ENCODE measurements at regions not wholly inside any gene's neighbourhood (a gene's known extent, or its start where the extent isn't known, plus 50 kb on each side); places are given as distances from the start of the nearest gene placed in this dataset.

DNA sequence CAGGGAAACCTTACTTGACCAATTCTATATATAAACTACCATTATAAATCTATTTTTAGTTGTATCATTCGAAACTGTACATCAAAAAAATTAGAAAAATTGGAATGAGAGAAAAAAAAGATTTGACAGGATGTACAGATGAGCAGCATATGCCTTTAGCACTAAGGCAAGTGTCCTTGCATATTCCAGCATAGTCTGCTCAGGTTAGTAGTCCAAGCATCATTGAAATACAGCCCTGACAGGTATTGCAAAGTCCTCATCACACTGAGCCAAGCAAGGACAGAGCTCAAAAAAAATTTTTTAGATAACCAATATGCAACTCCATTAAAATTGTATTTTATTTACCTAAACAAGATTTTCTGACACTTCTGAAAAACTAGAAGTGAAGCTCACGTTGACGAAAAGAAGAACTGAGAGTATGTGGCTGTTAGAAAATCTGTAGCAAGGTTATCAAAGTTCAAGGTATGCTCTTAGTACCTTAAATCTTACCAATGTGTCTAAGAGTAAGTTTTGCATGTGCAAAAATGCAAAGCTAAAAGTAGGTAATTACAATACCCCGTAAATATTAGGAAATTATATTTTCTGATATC, 465.6 kb upstream of the ADGRL4 start:
- H3K36me3 ChIP-seq (ENCODE audit: control insufficient read depth in 3 of 3, insufficient read depth in 3 of 3, low read length in 3 of 3), result no peaks in the 10 kb centered on the region
- no peaks in the 10 kb centered on the region for H3K9me3 ChIP-seq (ENCODE audit: control insufficient read depth in 3 of 3, low read length in 3 of 3)
- no peak overlapping the region for H3K9ac ChIP-seq (ENCODE audit: low read depth in 1 of 3, low read length in 3 of 3)
- no peaks in the 10 kb centered on the region for H3K4me1 ChIP-seq (ENCODE audit: control insufficient read depth in 3 of 3, insufficient read depth in 3 of 3, low read length in 3 of 3)
- H3K27ac ChIP-seq (ENCODE audit: low read depth, low read length), result no peak overlapping the region
- no peaks in the 10 kb centered on the region for H3K27me3 ChIP-seq (ENCODE audit: control insufficient read depth in 3 of 3, insufficient read depth in 3 of 3, low read length in 3 of 3)
- H3K4me3 ChIP-seq (ENCODE audit: low read length in 3 of 3), result no peak overlapping the region

DNA sequence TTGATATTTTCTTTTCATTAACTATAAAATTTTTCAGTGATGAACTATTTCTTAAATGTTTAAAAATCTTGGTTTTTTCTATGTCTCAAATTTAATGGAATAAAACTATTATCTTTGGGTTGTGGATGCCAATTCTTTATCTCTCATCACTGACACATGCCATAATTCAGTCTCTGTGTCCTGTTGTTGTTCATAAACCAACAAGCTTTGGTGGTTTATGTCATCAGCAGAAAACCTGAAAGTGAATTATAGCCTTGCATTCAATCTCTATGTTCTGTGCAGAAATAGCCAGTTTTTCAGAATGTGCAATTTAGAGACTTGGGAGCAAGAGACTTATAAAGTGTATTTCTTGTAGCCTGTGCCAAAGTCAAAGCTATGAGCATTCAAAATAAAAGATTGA, 462.6 kb upstream of the ADGRL4 start:
- H3K4me3 ChIP-seq (ENCODE audit: low read length in 3 of 3), result no peak overlapping the region
- H3K36me3 ChIP-seq (ENCODE audit: control insufficient read depth in 3 of 3, insufficient read depth in 3 of 3, low read length in 3 of 3), result no peaks in the 10 kb centered on the region
- H3K4me1 ChIP-seq (ENCODE audit: control insufficient read depth in 3 of 3, insufficient read depth in 3 of 3, low read length in 3 of 3), result no peaks in the 10 kb centered on the region
- H3K9ac ChIP-seq (ENCODE audit: low read depth in 1 of 3, low read length in 3 of 3), result no peak overlapping the region
- H3K27me3 ChIP-seq (ENCODE audit: control insufficient read depth in 3 of 3, insufficient read depth in 3 of 3, low read length in 3 of 3), result no peaks in the 10 kb centered on the region
- H3K9me3 ChIP-seq (ENCODE audit: control insufficient read depth in 3 of 3, low read length in 3 of 3), result no peaks in the 10 kb centered on the region
- H3K27ac ChIP-seq (ENCODE audit: low read depth, low read length), result no peak overlapping the region

DNA sequence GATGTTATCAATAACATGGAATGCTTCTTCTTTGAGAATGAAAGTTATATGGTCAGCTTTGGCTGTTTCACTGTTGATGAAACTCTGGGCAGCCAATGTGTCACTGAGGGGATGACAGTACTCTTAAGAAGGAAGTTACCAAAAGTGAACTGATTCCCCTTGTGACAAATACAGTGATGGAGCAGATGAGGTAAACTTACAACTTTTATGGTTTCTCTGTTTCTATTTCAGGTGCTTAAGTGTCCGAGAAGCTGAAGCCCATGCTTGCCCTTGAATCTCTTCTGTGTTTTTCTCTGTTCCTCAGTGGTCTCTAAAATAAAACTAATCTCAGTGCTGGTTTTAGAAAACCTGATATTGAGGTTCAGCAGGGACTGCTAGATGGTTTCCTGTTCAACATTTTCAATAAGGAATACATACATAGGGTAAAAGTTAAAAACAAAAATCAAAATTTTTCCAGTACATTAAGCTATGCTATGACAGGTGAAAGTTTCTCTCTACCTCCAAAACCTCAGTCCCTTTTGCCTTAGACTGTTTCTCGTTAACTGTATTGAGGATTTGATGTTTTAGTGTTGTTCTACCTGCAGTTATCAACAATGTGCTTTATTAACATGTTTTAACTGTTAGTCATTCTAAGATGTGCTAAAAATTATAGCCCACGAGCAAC, 454.4 kb upstream of the ADGRL4 start:
- no peaks in the 10 kb centered on the region for H3K36me3 ChIP-seq (ENCODE audit: control insufficient read depth in 3 of 3, insufficient read depth in 3 of 3, low read length in 3 of 3)
- no peak overlapping the region for H3K4me3 ChIP-seq (ENCODE audit: low read length in 3 of 3)
- H3K9ac ChIP-seq (ENCODE audit: low read depth in 1 of 3, low read length in 3 of 3), result no peak overlapping the region
- H3K27ac ChIP-seq (ENCODE audit: low read depth, low read length), result no peak overlapping the region
- H3K27me3 ChIP-seq (ENCODE audit: control insufficient read depth in 3 of 3, insufficient read depth in 3 of 3, low read length in 3 of 3), result no peaks in the 10 kb centered on the region
- H3K9me3 ChIP-seq (ENCODE audit: control insufficient read depth in 3 of 3, low read length in 3 of 3), result no peaks in the 10 kb centered on the region
- H3K4me1 ChIP-seq (ENCODE audit: control insufficient read depth in 3 of 3, insufficient read depth in 3 of 3, low read length in 3 of 3), result no peaks in the 10 kb centered on the region

DNA sequence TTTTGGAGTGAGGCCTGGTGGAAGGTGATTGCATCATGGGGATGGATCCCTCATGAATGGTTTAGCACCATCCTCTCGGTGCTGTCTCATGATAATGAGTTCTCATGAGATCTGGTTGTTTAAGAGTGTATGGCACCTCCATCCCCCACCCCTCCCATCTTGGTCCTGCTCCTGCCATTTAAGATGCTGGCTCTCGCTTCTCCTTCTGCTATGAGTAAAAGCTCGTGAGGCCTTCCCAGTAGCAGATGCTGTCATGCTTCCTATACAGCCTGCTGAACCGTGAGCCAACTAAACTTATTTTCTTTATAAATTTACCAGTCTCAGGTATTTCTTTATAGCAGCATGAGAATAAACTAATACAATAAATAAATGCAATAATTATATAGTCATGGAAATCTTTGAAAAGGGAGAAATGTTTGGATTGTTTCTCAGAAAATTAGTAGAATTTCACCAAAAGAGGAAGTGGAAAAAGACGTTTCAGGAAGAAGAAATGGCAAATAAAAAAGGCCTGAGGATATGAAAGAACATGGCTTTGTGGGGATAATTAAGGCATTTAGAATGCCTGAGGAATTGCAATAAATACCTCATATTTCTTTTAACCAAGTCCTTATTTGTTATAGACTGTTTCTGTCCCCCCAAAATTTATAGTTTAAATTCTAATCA, 451.2 kb upstream of the ADGRL4 start:
- H3K36me3 ChIP-seq (ENCODE audit: control insufficient read depth in 3 of 3, insufficient read depth in 3 of 3, low read length in 3 of 3), result no peaks in the 10 kb centered on the region
- no peaks in the 10 kb centered on the region for H3K4me1 ChIP-seq (ENCODE audit: control insufficient read depth in 3 of 3, insufficient read depth in 3 of 3, low read length in 3 of 3)
- H3K9ac ChIP-seq (ENCODE audit: low read depth in 1 of 3, low read length in 3 of 3), result no peak overlapping the region
- H3K9me3 ChIP-seq (ENCODE audit: control insufficient read depth in 3 of 3, low read length in 3 of 3), result no peaks in the 10 kb centered on the region
- no peak overlapping the region for H3K27ac ChIP-seq (ENCODE audit: low read depth, low read length)
- H3K4me3 ChIP-seq (ENCODE audit: low read length in 3 of 3), result no peak overlapping the region
- no peaks in the 10 kb centered on the region for H3K27me3 ChIP-seq (ENCODE audit: control insufficient read depth in 3 of 3, insufficient read depth in 3 of 3, low read length in 3 of 3)

DNA sequence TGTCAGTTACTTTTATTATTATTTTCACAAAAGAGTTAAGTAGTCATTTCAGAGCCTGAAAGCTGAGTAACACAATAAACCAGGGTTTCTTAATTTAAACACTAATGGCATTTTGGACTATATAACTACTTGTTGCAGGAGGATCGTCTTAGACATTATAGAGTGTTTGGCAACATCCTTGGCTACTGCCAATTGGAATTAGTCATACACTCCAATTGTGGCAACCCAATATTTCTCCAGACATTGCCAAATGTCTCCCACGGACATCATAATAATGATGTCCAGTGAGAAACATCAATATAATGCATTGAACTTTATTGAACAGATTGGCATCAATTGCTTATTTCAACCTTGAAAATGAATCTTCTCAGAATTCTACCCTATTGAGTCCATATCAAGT, 441.9 kb upstream of the ADGRL4 start:
- H3K27me3 ChIP-seq (ENCODE audit: control insufficient read depth in 3 of 3, insufficient read depth in 3 of 3, low read length in 3 of 3), result no peaks in the 10 kb centered on the region
- no peaks in the 10 kb centered on the region for H3K9me3 ChIP-seq (ENCODE audit: control insufficient read depth in 3 of 3, low read length in 3 of 3)
- H3K27ac ChIP-seq (ENCODE audit: low read depth, low read length), result no peak overlapping the region
- H3K4me1 ChIP-seq (ENCODE audit: control insufficient read depth in 3 of 3, insufficient read depth in 3 of 3, low read length in 3 of 3), result no peaks in the 10 kb centered on the region
- no peaks in the 10 kb centered on the region for H3K36me3 ChIP-seq (ENCODE audit: control insufficient read depth in 3 of 3, insufficient read depth in 3 of 3, low read length in 3 of 3)
- no peak overlapping the region for H3K9ac ChIP-seq (ENCODE audit: low read depth in 1 of 3, low read length in 3 of 3)
- no peak overlapping the region for H3K4me3 ChIP-seq (ENCODE audit: low read length in 3 of 3)

DNA sequence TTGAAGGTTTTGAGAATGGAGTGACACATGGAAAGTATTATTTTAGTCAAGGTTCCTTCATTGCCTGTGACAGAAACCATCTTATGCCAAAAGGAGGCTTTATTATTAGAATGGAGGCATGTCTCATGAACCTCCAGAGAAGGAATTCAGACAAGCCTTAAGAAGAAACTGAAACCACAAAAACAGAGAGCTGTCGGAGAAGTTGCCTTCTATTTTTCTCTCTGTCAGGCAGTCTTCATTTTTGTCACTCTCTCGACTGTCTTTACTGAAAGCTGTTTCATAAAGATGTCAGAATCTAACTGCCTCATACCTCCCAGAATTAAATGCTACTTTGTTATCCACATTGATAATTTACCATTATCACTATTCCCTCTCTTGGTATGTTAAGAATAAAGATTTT, 434.7 kb upstream of the ADGRL4 start:
- Histone ChIP-seq H3K36me3 (ENCODE audit: control insufficient read depth in 3 of 3, insufficient read depth in 3 of 3, low read length in 3 of 3) (no peaks in the 10 kb centered on the region), H3K27ac (ENCODE audit: low read depth, low read length) (no peak overlapping the region), H3K4me3 (ENCODE audit: low read length in 3 of 3) (no peak overlapping the region), H3K9me3 (ENCODE audit: control insufficient read depth in 3 of 3, low read length in 3 of 3) (no peaks in the 10 kb centered on the region), H3K4me1 (ENCODE audit: control insufficient read depth in 3 of 3, insufficient read depth in 3 of 3, low read length in 3 of 3) (no peaks in the 10 kb centered on the region), H3K27me3 (ENCODE audit: control insufficient read depth in 3 of 3, insufficient read depth in 3 of 3, low read length in 3 of 3) (peaks cover 0 to 3% (median 0%) of the 10 kb centered on the region in 3 donors), H3K9ac (ENCODE audit: low read depth in 1 of 3, low read length in 3 of 3) (no peak overlapping the region)

DNA sequence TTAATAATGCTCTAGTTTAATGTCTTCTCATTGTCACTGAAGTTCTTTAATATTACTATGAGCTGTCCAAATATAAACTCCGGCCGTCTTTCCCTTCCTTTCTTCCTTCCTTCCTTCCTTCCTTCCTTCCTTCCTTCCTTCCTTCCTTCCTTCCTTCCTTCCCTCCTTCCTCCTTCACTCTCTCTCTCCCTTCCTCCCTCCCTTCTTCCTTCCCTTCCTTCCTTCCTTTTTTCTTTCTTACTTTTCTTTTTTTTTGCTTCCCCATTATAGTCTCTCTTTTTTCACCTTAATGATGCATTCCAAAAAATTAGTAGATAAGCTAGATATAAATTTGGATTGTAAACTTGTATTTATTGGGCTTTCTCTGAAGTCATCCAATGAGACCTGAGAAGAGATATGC, 431.0 kb upstream of the ADGRL4 start:
- no peaks in the 10 kb centered on the region for H3K9me3 ChIP-seq (ENCODE audit: control insufficient read depth in 3 of 3, low read length in 3 of 3)
- H3K4me3 ChIP-seq (ENCODE audit: low read length in 3 of 3), result no peak overlapping the region
- no peaks in the 10 kb centered on the region for H3K36me3 ChIP-seq (ENCODE audit: control insufficient read depth in 3 of 3, insufficient read depth in 3 of 3, low read length in 3 of 3)
- H3K27ac ChIP-seq (ENCODE audit: low read depth, low read length), result no peak overlapping the region
- H3K27me3 ChIP-seq (ENCODE audit: control insufficient read depth in 3 of 3, insufficient read depth in 3 of 3, low read length in 3 of 3), result peaks cover 0 to 3% (median 0%) of the 10 kb centered on the region in 3 donors
- no peaks in the 10 kb centered on the region for H3K4me1 ChIP-seq (ENCODE audit: control insufficient read depth in 3 of 3, insufficient read depth in 3 of 3, low read length in 3 of 3)
- no peak overlapping the region for H3K9ac ChIP-seq (ENCODE audit: low read depth in 1 of 3, low read length in 3 of 3)

DNA sequence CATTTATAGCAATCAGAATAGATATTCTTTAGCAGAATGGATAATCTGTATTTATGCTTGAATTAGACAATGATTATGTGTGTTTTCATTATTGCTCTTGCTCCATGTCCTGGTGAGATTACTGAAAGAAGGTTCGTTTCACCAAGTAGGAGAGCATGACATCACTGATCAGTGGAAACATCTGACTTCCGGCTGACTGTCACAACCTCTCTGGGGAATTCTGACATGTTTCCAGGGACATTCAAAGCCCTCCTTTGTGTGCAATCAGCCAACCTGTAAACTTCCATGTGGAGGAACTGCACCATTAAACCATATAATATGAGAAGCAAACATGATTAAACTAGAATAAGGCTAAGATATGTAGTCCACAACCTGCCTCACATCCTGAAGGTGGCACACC, 424.8 kb upstream of the ADGRL4 start:
- Histone ChIP-seq H3K27ac (ENCODE audit: low read depth, low read length) (no peak overlapping the region), H3K27me3 (ENCODE audit: control insufficient read depth in 3 of 3, insufficient read depth in 3 of 3, low read length in 3 of 3) (no peaks in the 10 kb centered on the region), H3K36me3 (ENCODE audit: control insufficient read depth in 3 of 3, insufficient read depth in 3 of 3, low read length in 3 of 3) (no peaks in the 10 kb centered on the region)

DNA sequence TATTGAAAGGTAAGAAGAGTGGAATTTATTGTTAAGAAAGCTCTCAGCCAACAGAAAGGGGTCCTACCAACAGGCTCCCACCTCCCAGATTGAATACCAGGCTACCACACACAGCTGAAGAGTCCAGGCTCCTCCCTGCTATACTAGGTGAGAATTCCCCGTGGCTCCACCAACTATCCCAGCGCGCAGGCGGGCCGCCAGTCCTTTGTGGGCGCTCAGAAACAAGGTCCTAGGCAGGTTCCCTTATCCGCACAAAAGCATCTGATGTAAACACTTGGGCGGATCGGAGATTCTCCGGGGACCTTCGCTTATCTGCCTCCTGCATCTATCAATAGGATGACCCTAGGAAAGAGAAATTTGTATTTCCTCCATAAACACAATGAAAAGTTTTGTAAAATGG, 423.9 kb upstream of the ADGRL4 start:
- H3K9ac ChIP-seq (ENCODE audit: low read depth in 1 of 3, low read length in 3 of 3), result no peak overlapping the region
- no peaks in the 10 kb centered on the region for H3K4me1 ChIP-seq (ENCODE audit: control insufficient read depth in 3 of 3, insufficient read depth in 3 of 3, low read length in 3 of 3)
- no peak overlapping the region for H3K27ac ChIP-seq (ENCODE audit: low read depth, low read length)
- H3K9me3 ChIP-seq (ENCODE audit: control insufficient read depth in 3 of 3, low read length in 3 of 3), result no peaks in the 10 kb centered on the region
- no peak overlapping the region for H3K4me3 ChIP-seq (ENCODE audit: low read length in 3 of 3)
- no peaks in the 10 kb centered on the region for H3K27me3 ChIP-seq (ENCODE audit: control insufficient read depth in 3 of 3, insufficient read depth in 3 of 3, low read length in 3 of 3)
- H3K36me3 ChIP-seq (ENCODE audit: control insufficient read depth in 3 of 3, insufficient read depth in 3 of 3, low read length in 3 of 3), result no peaks in the 10 kb centered on the region

More for the DNA sequence above, 424.8 kb upstream of the ADGRL4 start:
- H3K9ac ChIP-seq (ENCODE audit: low read depth in 1 of 3, low read length in 3 of 3), result no peak overlapping the region
- no peaks in the 10 kb centered on the region for H3K9me3 ChIP-seq (ENCODE audit: control insufficient read depth in 3 of 3, low read length in 3 of 3)
- no peaks in the 10 kb centered on the region for H3K4me1 ChIP-seq (ENCODE audit: control insufficient read depth in 3 of 3, insufficient read depth in 3 of 3, low read length in 3 of 3)
- H3K4me3 ChIP-seq (ENCODE audit: low read length in 3 of 3), result no peak overlapping the region

DNA sequence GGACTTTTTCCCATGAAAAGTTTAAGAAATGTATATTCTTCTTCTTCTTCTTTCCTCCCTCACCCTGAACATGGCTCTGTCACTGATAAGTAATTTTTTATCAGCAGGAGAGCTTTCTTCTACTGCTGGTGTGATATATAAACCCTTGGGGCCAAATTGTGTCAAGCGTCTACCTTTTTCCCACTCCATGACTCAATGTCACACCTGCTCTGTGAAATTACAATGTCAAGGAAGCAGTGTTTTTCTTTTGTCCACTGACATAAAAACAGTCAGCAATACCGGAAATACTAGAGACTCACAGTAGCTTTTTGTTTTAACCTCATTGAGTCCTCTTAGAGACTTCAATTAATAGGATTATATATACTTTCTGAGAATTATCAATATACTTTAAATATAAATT, 416.2 kb upstream of the ADGRL4 start:
- no peak overlapping the region for H3K27ac ChIP-seq (ENCODE audit: low read depth, low read length)
- no peak overlapping the region for H3K4me3 ChIP-seq (ENCODE audit: low read length in 3 of 3)
- H3K27me3 ChIP-seq (ENCODE audit: control insufficient read depth in 3 of 3, insufficient read depth in 3 of 3, low read length in 3 of 3), result no peaks in the 10 kb centered on the region
- no peaks in the 10 kb centered on the region for H3K9me3 ChIP-seq (ENCODE audit: control insufficient read depth in 3 of 3, low read length in 3 of 3)
- no peaks in the 10 kb centered on the region for H3K4me1 ChIP-seq (ENCODE audit: control insufficient read depth in 3 of 3, insufficient read depth in 3 of 3, low read length in 3 of 3)
- H3K36me3 ChIP-seq (ENCODE audit: control insufficient read depth in 3 of 3, insufficient read depth in 3 of 3, low read length in 3 of 3), result no peaks in the 10 kb centered on the region
- no peak overlapping the region for H3K9ac ChIP-seq (ENCODE audit: low read depth in 1 of 3, low read length in 3 of 3)
